Lower leg skin (tissue), 3 donors: ENCODE measurements at regions not wholly inside any gene's neighbourhood (a gene's known extent, or its start where the extent isn't known, plus 50 kb on each side); places are given as distances from the start of the nearest gene placed in this dataset.
"Not testable (repeated sequence)": the region's sequence is repeated elsewhere in the genome, so short reads cannot be mapped to it uniquely, and the experiment has no call there.

Source experiments
- POLR2A ChIP-seq, 2 donors: fragments of 450-650 bp; IDR thresholded peaks; one replicate each; pipeline ENCODE4 v1.6.1; 2016 to 2017; ENCODE audit warnings: antibody characterized with exemption in 2 of 2, mild to moderate bottlenecking in 1 of 2, moderate library complexity in 1 of 2
- TF ChIP-seq, protein P1 (sequence below), 3 donors: fragments of 450-650 bp; IDR thresholded peaks; one replicate each; pipeline ENCODE4 v1.5.1; 2016; ENCODE audit warnings: antibody characterized with exemption in 3 of 3, mild to moderate bottlenecking in 3 of 3, moderate library complexity in 2 of 3

DNA sequence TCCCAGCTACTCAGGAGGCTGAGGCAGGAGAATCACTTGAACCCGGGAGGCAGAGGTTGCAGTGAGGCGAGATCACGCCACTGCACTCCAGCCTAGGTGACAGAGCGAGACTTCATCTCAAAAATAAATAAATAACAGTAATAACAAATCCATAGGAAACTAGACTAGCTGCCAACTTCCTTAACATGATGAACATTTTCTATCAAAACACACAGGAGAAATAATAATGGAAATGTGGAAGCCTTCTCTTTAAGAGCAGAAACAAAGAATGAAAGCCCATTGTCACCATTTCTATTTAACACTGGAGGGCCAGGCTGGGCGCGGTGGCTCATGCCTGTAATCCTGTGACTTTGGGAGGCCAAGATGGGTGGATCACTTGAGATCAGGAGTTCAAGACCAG is 56.7 kb upstream of the SMURF2 start:
- TF ChIP-seq, protein P1, sequence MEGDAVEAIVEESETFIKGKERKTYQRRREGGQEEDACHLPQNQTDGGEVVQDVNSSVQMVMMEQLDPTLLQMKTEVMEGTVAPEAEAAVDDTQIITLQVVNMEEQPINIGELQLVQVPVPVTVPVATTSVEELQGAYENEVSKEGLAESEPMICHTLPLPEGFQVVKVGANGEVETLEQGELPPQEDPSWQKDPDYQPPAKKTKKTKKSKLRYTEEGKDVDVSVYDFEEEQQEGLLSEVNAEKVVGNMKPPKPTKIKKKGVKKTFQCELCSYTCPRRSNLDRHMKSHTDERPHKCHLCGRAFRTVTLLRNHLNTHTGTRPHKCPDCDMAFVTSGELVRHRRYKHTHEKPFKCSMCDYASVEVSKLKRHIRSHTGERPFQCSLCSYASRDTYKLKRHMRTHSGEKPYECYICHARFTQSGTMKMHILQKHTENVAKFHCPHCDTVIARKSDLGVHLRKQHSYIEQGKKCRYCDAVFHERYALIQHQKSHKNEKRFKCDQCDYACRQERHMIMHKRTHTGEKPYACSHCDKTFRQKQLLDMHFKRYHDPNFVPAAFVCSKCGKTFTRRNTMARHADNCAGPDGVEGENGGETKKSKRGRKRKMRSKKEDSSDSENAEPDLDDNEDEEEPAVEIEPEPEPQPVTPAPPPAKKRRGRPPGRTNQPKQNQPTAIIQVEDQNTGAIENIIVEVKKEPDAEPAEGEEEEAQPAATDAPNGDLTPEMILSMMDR (IDR thresholded peaks at IDR 0.05), result not testable (repeated sequence)
- TF ChIP-seq POLR2A (IDR thresholded peaks at IDR 0.05), result not testable (repeated sequence)
